ENCODE measurements at regions not wholly inside any gene's neighbourhood (a gene's known extent, or its start where the extent isn't known, plus 50 kb on each side); places are given as distances from the start of the nearest gene placed in this dataset.

GRCh38 chr2:121152861-121153260 lies 132.1 kb downstream of the TFCP2L1 start:
- no peak for TF ChIP-seq EZH2 (IDR thresholded peaks at IDR 0.05; ENCODE audit: borderline replicate concordance, low read length)
- TF ChIP-seq, protein P1, sequence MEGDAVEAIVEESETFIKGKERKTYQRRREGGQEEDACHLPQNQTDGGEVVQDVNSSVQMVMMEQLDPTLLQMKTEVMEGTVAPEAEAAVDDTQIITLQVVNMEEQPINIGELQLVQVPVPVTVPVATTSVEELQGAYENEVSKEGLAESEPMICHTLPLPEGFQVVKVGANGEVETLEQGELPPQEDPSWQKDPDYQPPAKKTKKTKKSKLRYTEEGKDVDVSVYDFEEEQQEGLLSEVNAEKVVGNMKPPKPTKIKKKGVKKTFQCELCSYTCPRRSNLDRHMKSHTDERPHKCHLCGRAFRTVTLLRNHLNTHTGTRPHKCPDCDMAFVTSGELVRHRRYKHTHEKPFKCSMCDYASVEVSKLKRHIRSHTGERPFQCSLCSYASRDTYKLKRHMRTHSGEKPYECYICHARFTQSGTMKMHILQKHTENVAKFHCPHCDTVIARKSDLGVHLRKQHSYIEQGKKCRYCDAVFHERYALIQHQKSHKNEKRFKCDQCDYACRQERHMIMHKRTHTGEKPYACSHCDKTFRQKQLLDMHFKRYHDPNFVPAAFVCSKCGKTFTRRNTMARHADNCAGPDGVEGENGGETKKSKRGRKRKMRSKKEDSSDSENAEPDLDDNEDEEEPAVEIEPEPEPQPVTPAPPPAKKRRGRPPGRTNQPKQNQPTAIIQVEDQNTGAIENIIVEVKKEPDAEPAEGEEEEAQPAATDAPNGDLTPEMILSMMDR (conservative IDR thresholded peaks at IDR 0.05 in 1 of 2, IDR thresholded peaks at IDR 0.05 in 1 of 2; ENCODE audit: extremely low read depth in 1 of 2, insufficient read depth in 1 of 2, low read depth in 1 of 2, low read length in 2 of 2): no peak

Data from mammary epithelial cell (primary cell).